HG03159 (cell line): ENCODE measurements at regions not wholly inside any gene's neighbourhood (a gene's known extent, or its start where the extent isn't known, plus 50 kb on each side); places are given as distances from the start of the nearest gene placed in this dataset.

Experiments
- ATAC-seq: cut with Tn5 transposase; IDR thresholded peaks from one replicate; pipeline ENCODE4 v1.9.1; 2021; ENCODE audit warnings: mild to moderate bottlenecking, moderate library complexity; ENCODE audit not compliant: unreplicated experiment

DNA sequence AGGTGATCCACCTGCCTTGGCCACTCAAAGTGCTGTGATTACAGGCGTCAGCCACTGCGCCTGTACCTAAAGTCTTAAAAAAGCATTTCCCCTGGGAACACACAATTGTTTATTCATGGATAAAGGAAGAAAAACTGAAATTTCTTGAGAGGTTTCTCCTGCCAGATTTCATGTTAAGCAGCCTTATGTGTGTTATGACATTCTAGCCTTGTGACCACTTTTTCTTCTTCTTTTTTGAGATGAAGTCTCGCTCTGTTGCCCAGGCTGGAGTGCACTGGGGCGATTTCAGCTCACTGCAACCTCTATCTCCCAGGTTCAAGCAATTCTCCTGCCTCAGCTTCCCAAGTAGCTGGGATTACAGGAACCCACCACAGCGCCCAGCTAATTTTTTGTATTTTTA, 57.8 kb upstream of the PLAC8 start:
- no peak for ATAC-seq

DNA sequence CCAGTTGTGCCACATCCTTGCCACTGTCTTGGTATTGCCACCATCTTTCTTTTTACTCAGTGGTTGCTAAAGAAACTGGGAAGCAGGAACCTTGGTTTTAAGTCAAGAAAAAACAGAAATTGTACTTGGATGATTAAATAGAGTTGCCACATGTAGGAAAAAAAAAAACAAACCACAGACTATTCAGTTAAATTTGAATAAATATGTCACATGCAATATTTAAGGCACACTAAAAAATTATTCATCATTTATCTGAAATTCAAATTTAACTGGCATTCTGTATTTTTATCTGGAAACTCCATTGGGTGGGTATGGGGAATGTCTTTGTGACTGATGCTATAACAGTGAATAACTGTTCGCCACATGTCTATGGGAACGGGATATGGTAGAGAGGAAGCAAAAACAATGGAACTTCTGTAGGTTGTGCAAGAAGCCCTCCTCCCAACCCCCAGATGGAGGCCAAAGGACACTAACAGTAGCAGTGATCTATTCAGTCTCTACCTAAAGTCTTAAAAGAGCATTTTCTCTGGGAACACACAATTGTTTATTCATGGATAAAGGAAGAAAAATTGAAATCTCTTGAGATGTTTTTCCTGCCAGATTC, 57.0 kb upstream of the PLAC8 start:
- ATAC-seq: no peak

DNA sequence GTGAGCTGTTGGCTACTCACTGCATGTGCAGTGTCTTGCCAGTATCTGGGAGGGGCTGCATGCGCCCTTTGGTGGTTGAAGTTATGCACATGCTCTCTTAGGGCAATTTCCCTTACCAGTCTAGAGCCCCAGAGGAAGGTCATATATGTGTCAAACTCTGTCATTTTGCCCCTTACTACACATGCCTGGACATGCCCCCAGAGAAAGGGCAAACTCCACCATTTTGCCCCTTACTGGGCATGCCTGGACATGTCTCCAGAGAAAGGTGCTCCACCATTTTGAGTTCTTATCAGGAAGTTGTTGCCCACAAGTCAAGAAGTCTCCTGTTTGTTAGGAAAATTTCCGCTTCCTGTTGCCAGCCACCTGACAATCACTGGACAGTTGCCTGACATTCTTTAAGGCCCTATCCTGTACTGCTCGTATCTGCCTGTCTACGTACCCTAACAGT, 56.4 kb upstream of the PLAC8 start:
- ATAC-seq: no peak
